SU-DHL-6 (cell line): ENCODE measurements at regions not wholly inside any gene's neighbourhood (a gene's known extent, or its start where the extent isn't known, plus 50 kb on each side); places are given as distances from the start of the nearest gene placed in this dataset.

ENCODE experiments used
- CTCF ChIP-seq: fragments of 200-600 bp; sonication (generic); IDR thresholded peaks from one replicate; pipeline ENCODE4 v1.5.1; 2017; ENCODE audit warnings: antibody characterized with exemption, mild to moderate bottlenecking, low read length, moderate library complexity; ENCODE audit not compliant: insufficient read depth, poor library complexity, severe bottlenecking
- EZH2phosphoT487 ChIP-seq: fragments of 200-600 bp; sonication (generic), shearing (Covaris generic); conservative IDR thresholded peaks from 2 replicates; pipeline ENCODE4 v1.6.1; 2018; ENCODE audit warnings: mild to moderate bottlenecking, antibody characterized with exemption, low read length, moderate library complexity, mixed read lengths

GRCh38 chr18:25621144-25621543, 269.2 kb upstream of the ZNF521 start:
- TF ChIP-seq CTCF, result no peak
- no peak for TF ChIP-seq EZH2phosphoT487
